SU-DHL-6 (cell line): ENCODE measurements at regions not wholly inside any gene's neighbourhood (a gene's known extent, or its start where the extent isn't known, plus 50 kb on each side); places are given as distances from the start of the nearest gene placed in this dataset.

Source experiments
- CTCF ChIP-seq: fragments of 200-600 bp; sonication (generic); IDR thresholded peaks from one replicate; pipeline ENCODE4 v1.5.1; 2017; ENCODE audit warnings: antibody characterized with exemption, mild to moderate bottlenecking, low read length, moderate library complexity; ENCODE audit not compliant: insufficient read depth, poor library complexity, severe bottlenecking
- EZH2phosphoT487 ChIP-seq: fragments of 200-600 bp; sonication (generic), shearing (Covaris generic); conservative IDR thresholded peaks from 2 replicates; pipeline ENCODE4 v1.6.1; 2018; ENCODE audit warnings: mild to moderate bottlenecking, antibody characterized with exemption, low read length, moderate library complexity, mixed read lengths

GRCh38 chr3:157738441-157738840 is 235.2 kb upstream of the VEPH1 start:
- TF ChIP-seq CTCF (no peak), EZH2phosphoT487 (no peak)
